ENCODE measurements at regions not wholly inside any gene's neighbourhood (a gene's known extent, or its start where the extent isn't known, plus 50 kb on each side); places are given as distances from the start of the nearest gene placed in this dataset.

GRCh38 chr17:63382136-63382535 lies 64.0 kb downstream of the CYB561 start:
- no peak for TF ChIP-seq CTCF (IDR thresholded peaks at IDR 0.05)
- Mint-ChIP-seq H3K4me3 (no peak overlapping the region), H3K27ac (no peak overlapping the region), H3K36me3 (ENCODE audit: low read depth) (peaks cover 8% of the 10 kb centered on the region), H3K4me1 (ENCODE audit: low read depth) (peaks cover 6% of the 10 kb centered on the region), H3K27me3 (no peaks in the 10 kb centered on the region), H3K9me3 (peaks cover 6% of the 10 kb centered on the region)
- ATAC-seq (no peak), DNase-seq (no peak)
- ChIA-PET CTCF (interaction anchor here (1.0 to 3.4 kb wide), 4 partner anchors 10 to 300 kb away, joined by 3 to 15 read pairs (median 4); no protein-coding TSS in a partner anchor), POLR2A (interaction anchor here (1.0 kb wide), 1 partner anchor 206 kb away, joined by 3 read pairs; no protein-coding TSS in a partner anchor)
- intact Hi-C loops (cut with micrococcal nuclease), result no loop called here

All from activated CD8-positive, alpha-beta T cell treated with anti-CD3 and anti-CD28 coated beads for 36 hours (primary cell).